A549 (cell line): ENCODE measurements at regions not wholly inside any gene's neighbourhood (a gene's known extent, or its start where the extent isn't known, plus 50 kb on each side); places are given as distances from the start of the nearest gene placed in this dataset.

ENCODE experiments used
- ATAC-seq, 2 experiments: fragments of 200-7000 bp in 1 of 2; fragments of >200 bp in 1 of 2; cut with Nextera tagmentation in 1 of 2; cut with Tn5 transposase in 1 of 2; 3 replicates each; pipeline versions ENCODE4 v1.8.0 to v1.9.1; 2018 to 2020; ENCODE audit warnings: mild to moderate bottlenecking in 1 of 2, moderate library complexity in 1 of 2
- CTCF ChIA-PET: fragments of 300-600 bp; sonication (Branson Sonifier 250); formaldehyde crosslinking; extraction: SDS; loops from one replicate; lab custom pipeline; 2021; ENCODE audit warnings: antibody characterized with exemption, inconsistent platforms; lab: Yijun Ruan, JAX
- POLR2A ChIA-PET: fragments of 350-600 bp; formaldehyde crosslinking; extraction: SDS; loops from one replicate; lab custom pipeline; 2021; ENCODE audit warnings: antibody characterized with exemption, inconsistent platforms; lab: Yijun Ruan, JAX
- DNase-seq, 2 experiments: peaks; one replicate each; pipeline versions ENCODE4 v3.0.0 to v3.0.0-alpha.2; 2011 to 2016; ENCODE audit warnings: low read depth in 1 of 2, low spot score in 1 of 2
- FAIRE-seq: peaks from 2 replicates; lab custom pipeline; 2011; peaks lifted over from hg19 to GRCh38; lab: Jason Lieb, UNC
- H3K27ac ChIP-seq, 2 experiments: fragments of >200 bp; sonication (Bioruptor Twin); formaldehyde crosslinking; 3 replicates each; pipeline ENCODE4 v1.5.1; 2016 to 2017
- H3K4me1 ChIP-seq: fragments of >200 bp; sonication (Bioruptor Twin); formaldehyde crosslinking; 3 replicates; pipeline ENCODE4 v1.6.1; 2016
- H3K4me2 ChIP-seq: fragments of >200 bp; sonication (Bioruptor Twin); formaldehyde crosslinking; 3 replicates; pipeline ENCODE4 v1.6.1; 2016
- H3K4me3 ChIP-seq: fragments of >200 bp; sonication (Bioruptor Twin); formaldehyde crosslinking; 3 replicates; pipeline ENCODE4 v1.5.1; 2016
- H3K9me3 ChIP-seq: fragments of >200 bp; sonication (Bioruptor Twin); formaldehyde crosslinking; 3 replicates; pipeline ENCODE4 v1.6.1; 2016
- ATOH8 ChIP-seq: fragments of 250-450 bp; sonication (Bioruptor Pico); IDR thresholded peaks from 2 replicates; pipeline ENCODE4 v1.5.0; 2020; ENCODE audit warnings: low read depth, mild to moderate bottlenecking, moderate library complexity
- CBX2 ChIP-seq: fragments of 200-600 bp; sonication (generic); IDR thresholded peaks from 2 replicates; pipeline ENCODE4 v1.6.1; 2016; ENCODE audit warnings: low read depth, mild to moderate bottlenecking, borderline replicate concordance
- CBX8 ChIP-seq: fragments of 200-600 bp; sonication (generic); IDR thresholded peaks from 2 replicates; pipeline ENCODE4 v1.6.1; 2016
- CEBPB ChIP-seq, 2 experiments: fragments of >200 bp in 1 of 2; sonication (Bioruptor Twin) in 1 of 2; formaldehyde crosslinking in 1 of 2; IDR thresholded peaks; 2 replicates each; pipeline ENCODE4 v1.6.1; 2012 to 2016
- CHD2 ChIP-seq: fragments of 150-350 bp; IDR thresholded peaks from 2 replicates; pipeline ENCODE4 v1.6.1; 2014; ENCODE audit warnings: low read length; ENCODE audit not compliant: partially characterized antibody
- E2F6 ChIP-seq: IDR thresholded peaks from 2 replicates; pipeline ENCODE4 v1.6.1; 2012; ENCODE audit warnings: low read depth, borderline replicate concordance
- EHF ChIP-seq: fragments of 250-450 bp; sonication (Bioruptor Pico); IDR thresholded peaks from 2 replicates; pipeline ENCODE4 v1.5.0; 2020; ENCODE audit warnings: mild to moderate bottlenecking
- FOXS1 ChIP-seq: fragments of 250-450 bp; sonication (Bioruptor Pico); IDR thresholded peaks from 2 replicates; pipeline ENCODE4 v1.5.0; 2020; ENCODE audit warnings: mild to moderate bottlenecking, moderate library complexity
- GATA3 ChIP-seq: IDR thresholded peaks from 2 replicates; pipeline ENCODE4 v1.6.1; 2012; ENCODE audit warnings: borderline replicate concordance
- HEYL ChIP-seq: fragments of 250-450 bp; sonication (Bioruptor Pico); IDR thresholded peaks from 2 replicates; pipeline ENCODE4 v1.8.0; 2021; ENCODE audit warnings: mild to moderate bottlenecking, moderate library complexity
- HOXB5 ChIP-seq: fragments of 250-450 bp; sonication (Bioruptor Pico); IDR thresholded peaks from 2 replicates; pipeline ENCODE4 v1.5.0; 2020; ENCODE audit warnings: mild to moderate bottlenecking, moderate library complexity
- JUNB ChIP-seq: fragments of >200 bp; sonication (Bioruptor Twin); formaldehyde crosslinking; IDR thresholded peaks from 2 replicates; pipeline ENCODE4 v1.6.1; 2016
- KDM1A ChIP-seq: fragments of 200-600 bp; sonication (generic); IDR thresholded peaks from 2 replicates; pipeline ENCODE4 v1.6.1; 2016; ENCODE audit warnings: low read depth, mild to moderate bottlenecking
- POLR2AphosphoS2 ChIP-seq: conservative IDR thresholded peaks from 2 replicates; pipeline ENCODE4 v1.6.1; 2012; ENCODE audit warnings: low read length, improper control_type of control experiment, inconsistent platforms
- RARB ChIP-seq: fragments of 250-450 bp; sonication (Bioruptor Pico); IDR thresholded peaks from 2 replicates; pipeline ENCODE4 v1.8.0; 2021; ENCODE audit warnings: mild to moderate bottlenecking, moderate library complexity
- RCOR1 ChIP-seq: fragments of 150-350 bp; IDR thresholded peaks from 2 replicates; pipeline ENCODE4 v1.6.1; 2014; ENCODE audit warnings: antibody characterized with exemption, low read length, low read depth
- RFX5 ChIP-seq: fragments of 450-650 bp; IDR thresholded peaks from 2 replicates; pipeline ENCODE4 v1.7.1; 2014; ENCODE audit warnings: antibody characterized with exemption, mild to moderate bottlenecking, moderate library complexity
- SMC3 ChIP-seq: fragments of >200 bp; sonication (Bioruptor Twin); formaldehyde crosslinking; IDR thresholded peaks from 3 replicates; pipeline ENCODE4 v1.6.1; 2018; ENCODE audit warnings: inconsistent platforms
- SREBF2 ChIP-seq: fragments of 450-650 bp; IDR thresholded peaks from 2 replicates; pipeline ENCODE4 v1.6.1; 2014; ENCODE audit warnings: mild to moderate bottlenecking, moderate library complexity
- TFCP2L1 ChIP-seq: fragments of 250-450 bp; sonication (Bioruptor Pico); IDR thresholded peaks from 2 replicates; pipeline ENCODE4 v1.5.0; 2021; ENCODE audit warnings: mild to moderate bottlenecking
- USF2 ChIP-seq: fragments of 450-650 bp; IDR thresholded peaks from 2 replicates; pipeline ENCODE4 v1.6.1; 2014; ENCODE audit warnings: antibody characterized with exemption
- ZC3H11A ChIP-seq: fragments of 450-650 bp; IDR thresholded peaks from 2 replicates; pipeline ENCODE4 v1.6.1; 2014; ENCODE audit warnings: antibody characterized with exemption, mild to moderate bottlenecking
- ZFP36 ChIP-seq: fragments of 450-650 bp; IDR thresholded peaks from 2 replicates; pipeline ENCODE4 v1.6.1; 2014; ENCODE audit warnings: borderline replicate concordance; ENCODE audit not compliant: partially characterized antibody
- WGBS: methylation state at CpG from one replicate; pipeline ENCODE4 v1.1.6; 2017; ENCODE audit errors: missing lambda C conversion rate; 5-methylcytosine and 5-hydroxymethylcytosine counted together
- TF ChIP-seq, protein P1 (sequence below): IDR thresholded peaks from 2 replicates; pipeline ENCODE4 v1.6.1; 2012

DNA sequence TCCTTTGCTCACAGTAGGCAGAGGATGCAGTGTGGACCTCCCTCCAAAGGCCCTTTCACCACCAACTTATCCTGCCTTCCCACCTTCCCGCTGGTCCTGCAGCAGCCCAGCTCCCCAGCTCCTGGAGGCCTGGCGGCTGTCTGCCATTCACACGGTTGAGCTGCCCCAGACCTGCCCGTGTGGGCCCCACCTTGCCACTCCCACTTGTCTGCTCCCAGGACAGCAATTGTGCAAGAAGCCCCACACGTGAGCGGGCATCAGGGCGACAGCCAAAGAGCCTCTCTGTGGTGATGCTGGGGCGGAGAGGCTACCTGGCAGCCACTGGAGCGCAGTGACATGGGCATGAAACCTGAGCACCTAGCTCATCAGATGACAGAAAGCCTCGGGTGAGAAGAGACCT is 248.6 kb upstream of the MAF start:
- POLR2A ChIA-PET, result no interaction called here
- no peak for ATAC-seq
- H3K4me2 ChIP-seq, result no peak overlapping the region
- peaks cover 8% of the 10 kb centered on the region; the same call in 2 of the 3 replicates for H3K9me3 ChIP-seq
- FAIRE-seq, result no peak
- TF ChIP-seq RFX5 (no peak), POLR2AphosphoS2 (no peak), EHF (CRISPR knock-in tag) (no peak), CBX2 (no peak)
- TF ChIP-seq, protein P1, sequence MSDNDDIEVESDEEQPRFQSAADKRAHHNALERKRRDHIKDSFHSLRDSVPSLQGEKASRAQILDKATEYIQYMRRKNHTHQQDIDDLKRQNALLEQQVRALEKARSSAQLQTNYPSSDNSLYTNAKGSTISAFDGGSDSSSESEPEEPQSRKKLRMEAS, result no peak
- no peaks in the 10 kb centered on the region for H3K4me1 ChIP-seq
- WGBS, result 63% methylated on average over 10 of the region's 10 CpGs
- H3K4me3 ChIP-seq, result no peak overlapping the region
- DNase-seq, result no peak
- CTCF ChIA-PET, result no interaction called here
- H3K27ac ChIP-seq, result no peak overlapping the region

DNA sequence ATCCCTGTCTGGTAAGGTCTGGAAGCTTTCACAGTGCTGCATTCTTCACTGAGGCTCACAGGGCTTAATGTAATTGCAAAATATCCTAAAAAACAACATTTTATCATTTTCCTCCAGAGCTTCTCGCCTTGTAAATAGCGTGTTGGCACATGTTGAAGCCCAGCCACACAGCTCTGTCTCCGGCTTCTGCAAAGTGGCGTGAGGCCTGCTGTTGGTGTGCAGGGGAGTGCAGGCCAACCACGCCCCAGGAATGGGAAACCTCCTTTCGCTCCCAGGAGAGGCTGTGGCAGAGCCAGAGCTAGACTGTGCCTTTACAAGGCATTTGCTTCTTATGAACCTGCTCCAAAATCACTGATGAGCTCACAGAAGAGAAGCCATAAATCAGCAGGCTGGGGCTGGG is 248.2 kb upstream of the MAF start:
- Histone ChIP-seq H3K4me3 (no peak overlapping the region), H3K4me2 (no peak overlapping the region), H3K27ac (no peak overlapping the region), H3K4me1 (no peaks in the 10 kb centered on the region), H3K9me3 (peaks cover 5% of the 10 kb centered on the region; the same call in 2 of the 3 replicates)
- ATAC-seq (no peak), DNase-seq (no peak)
- WGBS, result 86% methylated on average over 6 of the region's 6 CpGs
- TF ChIP-seq TFCP2L1 (CRISPR knock-in tag), result no peak
- TF ChIP-seq, all 56 proteins: peak for 0
- no peak for FAIRE-seq
- ChIA-PET CTCF (no interaction called here), POLR2A (no interaction called here)

GRCh38 chr16:79847569-79847968 is 247.0 kb upstream of the MAF start:
- Histone ChIP-seq H3K9me3 (peaks cover 2% of the 10 kb centered on the region; the same call in 2 of the 3 replicates), H3K27ac (no peak overlapping the region), H3K4me1 (no peaks in the 10 kb centered on the region), H3K4me3 (no peak overlapping the region), H3K4me2 (no peak overlapping the region)
- WGBS, result 77% methylated on average over 5 of the region's 5 CpGs
- TF ChIP-seq HOXB5 (CRISPR knock-in tag), result no peak
- no peak for TF ChIP-seq SMC3
- no peak for TF ChIP-seq RCOR1
- no peak for TF ChIP-seq ZFP36
- no peak for TF ChIP-seq CEBPB (IDR thresholded peaks at IDR 0.05)
- TF ChIP-seq FOXS1 (CRISPR knock-in tag), result no peak
- TF ChIP-seq JUNB, result no peak
- TF ChIP-seq KDM1A, result no peak
- no peak for TF ChIP-seq ATOH8
- TF ChIP-seq GATA3, result no peak
- no peak for TF ChIP-seq CBX8
- no peak for TF ChIP-seq EHF (CRISPR knock-in tag)
- no peak for DNase-seq
- ChIA-PET POLR2A (no interaction called here), CTCF (interaction anchor here (0.6 kb wide), 1 partner anchor 245 kb away, joined by 3 read pairs; no protein-coding TSS in a partner anchor)
- ATAC-seq, result no peak
- FAIRE-seq, result no peak

GRCh38 chr16:79847101-79847500 is 246.6 kb upstream of the MAF start:
- Histone ChIP-seq H3K9me3 (no peaks in the 10 kb centered on the region), H3K27ac (no peak overlapping the region), H3K4me2 (no peak overlapping the region), H3K4me3 (no peak overlapping the region), H3K4me1 (no peaks in the 10 kb centered on the region)
- POLR2A ChIA-PET, result no interaction called here
- FAIRE-seq, result no peak
- TF ChIP-seq ZFP36 (no peak), SREBF2 (no peak), POLR2AphosphoS2 (no peak), CBX8 (no peak), E2F6 (no peak), ZC3H11A (no peak), CBX2 (no peak), RARB (no peak), USF2 (no peak), CHD2 (no peak), HEYL (CRISPR knock-in tag) (no peak)
- CTCF ChIA-PET, result interaction anchor here (0.6 kb wide), 1 partner anchor 245 kb away, joined by 3 read pairs; no protein-coding TSS in a partner anchor
- 91% methylated on average over 3 of the region's 7 CpGs for WGBS
- DNase-seq, result no peak
- ATAC-seq, result no peak
